WTC11 (cell line): ENCODE measurements at regions not wholly inside any gene's neighbourhood (a gene's known extent, or its start where the extent isn't known, plus 50 kb on each side); places are given as distances from the start of the nearest gene placed in this dataset.

Experiments used
- ATAC-seq: fragments of 200-7000 bp; cut with Tn5 transposase; 2 replicates; pipeline ENCODE4 v1.10.0; 2021; ENCODE audit warnings: mild to moderate bottlenecking, moderate library complexity
- CTCF ChIA-PET: fragments of 300-600 bp; sonication (Branson Sonifier 250); formaldehyde crosslinking; loops from one replicate; lab custom pipeline; 2021; ENCODE audit warnings: antibody characterized with exemption; lab: Charles Lee
- POLR2A ChIA-PET: fragments of 350-600 bp; sonication (Branson Sonifier 250); formaldehyde crosslinking; loops from one replicate; lab custom pipeline; 2021; ENCODE audit warnings: antibody characterized with exemption; lab: Charles Lee
- DNase-seq: peaks from one replicate; pipeline ENCODE4 v3.0.0; 2021; ENCODE audit warnings: low spot score
- H3K27ac Mint-ChIP-seq: 2 replicates; pipeline ENCODE4 v1.8.0; 2021; ENCODE audit warnings: mixed read lengths
- H3K27me3 Mint-ChIP-seq: 2 replicates; pipeline ENCODE4 v1.8.0; 2021; ENCODE audit warnings: low read depth, mild to moderate bottlenecking, moderate library complexity, mixed read lengths
- H3K36me3 Mint-ChIP-seq: 2 replicates; pipeline ENCODE4 v1.8.0; 2021; ENCODE audit warnings: mixed read lengths
- H3K4me1 Mint-ChIP-seq: 2 replicates; pipeline ENCODE4 v1.8.0; 2022; ENCODE audit warnings: mixed read lengths
- H3K4me3 Mint-ChIP-seq: 2 replicates; pipeline ENCODE4 v1.8.0; 2021; ENCODE audit warnings: mild to moderate bottlenecking, moderate library complexity, mixed read lengths
- H3K9me3 Mint-ChIP-seq: 2 replicates; pipeline ENCODE4 v1.8.0; 2021; ENCODE audit warnings: mixed read lengths
- CBFB ChIP-seq: sonication (generic); formaldehyde crosslinking; IDR thresholded peaks from 2 replicates; pipeline ENCODE4 v1.8.1; 2022; ENCODE audit warnings: mild to moderate bottlenecking, low read depth, missing genetic modification reagents
- EMX1 ChIP-seq: fragments of 250-450 bp; sonication (Bioruptor Pico); IDR thresholded peaks from 2 replicates; pipeline ENCODE4 v1.8.0; 2021; ENCODE audit warnings: mild to moderate bottlenecking
- ESRRA ChIP-seq: sonication (generic); formaldehyde crosslinking; IDR thresholded peaks from 2 replicates; pipeline ENCODE4 v1.8.1; 2022; ENCODE audit warnings: mild to moderate bottlenecking, missing genetic modification reagents, borderline replicate concordance
- ETV6 ChIP-seq: sonication (generic); formaldehyde crosslinking; IDR thresholded peaks from 2 replicates; pipeline ENCODE4 v1.8.1; 2022; ENCODE audit warnings: mild to moderate bottlenecking, missing genetic modification reagents
- FOXK1 ChIP-seq: sonication (generic); formaldehyde crosslinking; IDR thresholded peaks from 2 replicates; pipeline ENCODE4 v1.8.0; 2022; ENCODE audit warnings: mild to moderate bottlenecking, moderate library complexity, missing genetic modification reagents
- FOXP1 ChIP-seq: sonication (generic); formaldehyde crosslinking; IDR thresholded peaks from 2 replicates; pipeline ENCODE4 v1.8.0; 2022; ENCODE audit warnings: missing genetic modification reagents, mild to moderate bottlenecking, moderate library complexity, borderline replicate concordance
- GABPB1 ChIP-seq: sonication (generic); formaldehyde crosslinking; IDR thresholded peaks from 2 replicates; pipeline ENCODE4 v1.8.1; 2023; ENCODE audit warnings: mild to moderate bottlenecking, missing genetic modification reagents
- RORB ChIP-seq: fragments of 250-450 bp; sonication (Bioruptor Pico); IDR thresholded peaks from 2 replicates; pipeline ENCODE4 v1.9.0; 2021; ENCODE audit warnings: mild to moderate bottlenecking
- SP1 ChIP-seq: sonication (generic); formaldehyde crosslinking; conservative IDR thresholded peaks from 2 replicates; pipeline ENCODE4 v1.8.1; 2022; ENCODE audit warnings: missing genetic modification reagents
- TEAD4 ChIP-seq: sonication (generic); formaldehyde crosslinking; IDR thresholded peaks from 2 replicates; pipeline ENCODE4 v1.8.0; 2022; ENCODE audit warnings: mild to moderate bottlenecking, missing genetic modification reagents
- ZNF219 ChIP-seq: sonication (generic); formaldehyde crosslinking; IDR thresholded peaks from 2 replicates; pipeline ENCODE4 v1.8.0; 2023; ENCODE audit warnings: missing genetic modification reagents, mild to moderate bottlenecking, borderline replicate concordance
- ZNF263 ChIP-seq: sonication (generic); formaldehyde crosslinking; IDR thresholded peaks from 2 replicates; pipeline ENCODE4 v1.8.1; 2022; ENCODE audit warnings: low read depth, mild to moderate bottlenecking, moderate library complexity, missing genetic modification reagents
- ZNF317 ChIP-seq: sonication (generic); formaldehyde crosslinking; IDR thresholded peaks from 2 replicates; pipeline ENCODE4 v1.8.1; 2023; ENCODE audit warnings: low read depth, mild to moderate bottlenecking, moderate library complexity, missing genetic modification reagents, borderline replicate concordance
- TF ChIP-seq, protein P1 (sequence below): sonication (generic); formaldehyde crosslinking; IDR thresholded peaks from 2 replicates; pipeline ENCODE4 v1.8.1; 2022; ENCODE audit warnings: low read depth, mild to moderate bottlenecking, moderate library complexity, missing genetic modification reagents, borderline replicate concordance
- TF ChIP-seq, protein P2 (sequence below): sonication (generic); formaldehyde crosslinking; IDR thresholded peaks from 2 replicates; pipeline ENCODE4 v1.8.1; 2022; ENCODE audit warnings: missing genetic modification reagents, borderline replicate concordance
- TF ChIP-seq, protein P3 (sequence below): sonication (generic); formaldehyde crosslinking; IDR thresholded peaks from 2 replicates; pipeline ENCODE4 v1.8.1; 2023; ENCODE audit warnings: mild to moderate bottlenecking, missing genetic modification reagents, moderate library complexity
- TF ChIP-seq, protein P4 (sequence below): fragments of 250-450 bp; sonication (Bioruptor Pico); IDR thresholded peaks from 2 replicates; pipeline ENCODE4 v1.9.0; 2021; ENCODE audit warnings: moderate library complexity, mild to moderate bottlenecking, inconsistent platforms, borderline replicate concordance
- TF ChIP-seq, protein P5 (sequence below): sonication (generic); formaldehyde crosslinking; IDR thresholded peaks from 2 replicates; pipeline ENCODE4 v1.8.1; 2023; ENCODE audit warnings: mild to moderate bottlenecking, missing genetic modification reagents
- TF ChIP-seq, protein P6 (sequence below): fragments of 200-600 bp; IDR thresholded peaks from 2 replicates; pipeline ENCODE4 v1.8.0; 2022; ENCODE audit warnings: antibody characterized with exemption
- TF ChIP-seq, protein P7 (sequence below): sonication (generic); formaldehyde crosslinking; IDR thresholded peaks from 2 replicates; pipeline ENCODE4 v1.8.0; 2023; ENCODE audit warnings: missing genetic modification reagents

DNA sequence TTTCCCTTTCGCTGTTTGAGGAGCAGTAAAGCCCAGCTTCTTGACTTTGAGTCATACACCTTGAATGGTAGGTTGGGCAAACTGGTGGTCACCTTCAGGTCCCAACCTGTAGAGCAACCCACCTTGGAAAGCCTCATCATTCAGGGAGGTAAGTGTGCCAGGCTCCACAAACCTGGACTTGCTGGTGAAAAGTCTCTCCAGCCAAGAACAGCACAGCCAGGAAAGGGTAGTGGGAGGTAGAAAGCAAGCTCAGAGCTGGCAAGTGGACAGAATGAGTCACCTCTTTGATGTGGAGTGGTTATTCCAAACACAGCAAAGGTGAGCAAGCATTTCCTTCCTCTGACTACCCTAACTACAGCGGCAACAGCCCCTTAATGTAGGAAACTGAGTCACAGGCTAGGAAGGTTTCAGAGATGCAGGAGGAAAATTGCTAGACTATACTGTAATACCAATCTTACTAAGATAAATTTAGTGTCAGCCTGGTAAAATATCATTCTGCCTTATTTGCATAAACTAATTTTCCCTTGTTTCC, 117.5 kb upstream of the MTAP start:
- H3K36me3 Mint-ChIP-seq = no peaks in the 10 kb centered on the region
- ATAC-seq = no peak
- H3K4me3 Mint-ChIP-seq = no peak overlapping the region
- TF ChIP-seq ZNF317 (CRISPR knock-in tag) (no peak), SP1 (CRISPR knock-in tag) (no peak), ZNF263 (CRISPR knock-in tag) (no peak), CBFB (CRISPR knock-in tag) (no peak), ZNF219 (CRISPR knock-in tag) (no peak)
- TF ChIP-seq, protein P1, sequence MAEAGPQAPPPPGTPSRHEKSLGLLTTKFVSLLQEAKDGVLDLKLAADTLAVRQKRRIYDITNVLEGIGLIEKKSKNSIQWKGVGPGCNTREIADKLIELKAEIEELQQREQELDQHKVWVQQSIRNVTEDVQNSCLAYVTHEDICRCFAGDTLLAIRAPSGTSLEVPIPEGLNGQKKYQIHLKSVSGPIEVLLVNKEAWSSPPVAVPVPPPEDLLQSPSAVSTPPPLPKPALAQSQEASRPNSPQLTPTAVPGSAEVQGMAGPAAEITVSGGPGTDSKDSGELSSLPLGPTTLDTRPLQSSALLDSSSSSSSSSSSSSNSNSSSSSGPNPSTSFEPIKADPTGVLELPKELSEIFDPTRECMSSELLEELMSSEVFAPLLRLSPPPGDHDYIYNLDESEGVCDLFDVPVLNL (CRISPR knock-in tag) = no peak
- ChIA-PET CTCF (no interaction called here), POLR2A (no interaction called here)
- 0 out of 2 replicates have a peak, but pooled peaks cover 5% of the 10 kb centered on the region for H3K4me1 Mint-ChIP-seq
- H3K27ac Mint-ChIP-seq = no peak overlapping the region
- DNase-seq = no peak
- H3K27me3 Mint-ChIP-seq = no peaks in the 10 kb centered on the region
- no peaks in the 10 kb centered on the region for H3K9me3 Mint-ChIP-seq

DNA sequence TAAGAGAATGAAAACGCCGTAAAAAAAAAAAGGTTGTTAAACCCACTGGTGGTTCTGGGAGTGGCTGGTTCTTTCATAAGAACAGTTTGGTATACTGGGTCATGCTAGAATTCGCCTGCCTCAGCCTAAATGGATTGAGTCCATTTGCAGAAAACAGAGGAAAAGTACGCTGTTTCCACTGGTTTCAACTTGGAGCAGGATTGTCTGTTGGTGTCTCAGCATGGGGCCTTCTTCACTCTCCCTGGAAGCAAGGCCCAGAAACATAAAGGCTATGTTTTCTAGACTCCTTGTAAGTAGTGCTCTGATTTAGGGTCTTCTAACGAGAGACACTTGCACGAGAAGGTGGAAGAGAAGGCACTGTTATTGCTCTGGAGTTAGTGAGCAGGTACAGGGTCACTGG, 116.9 kb upstream of the MTAP start:
- no peaks in the 10 kb centered on the region for H3K27me3 Mint-ChIP-seq
- DNase-seq = no peak
- no peak for TF ChIP-seq FOXP1 (CRISPR knock-in tag)
- no peak for TF ChIP-seq EMX1 (CRISPR knock-in tag)
- TF ChIP-seq, protein P2, sequence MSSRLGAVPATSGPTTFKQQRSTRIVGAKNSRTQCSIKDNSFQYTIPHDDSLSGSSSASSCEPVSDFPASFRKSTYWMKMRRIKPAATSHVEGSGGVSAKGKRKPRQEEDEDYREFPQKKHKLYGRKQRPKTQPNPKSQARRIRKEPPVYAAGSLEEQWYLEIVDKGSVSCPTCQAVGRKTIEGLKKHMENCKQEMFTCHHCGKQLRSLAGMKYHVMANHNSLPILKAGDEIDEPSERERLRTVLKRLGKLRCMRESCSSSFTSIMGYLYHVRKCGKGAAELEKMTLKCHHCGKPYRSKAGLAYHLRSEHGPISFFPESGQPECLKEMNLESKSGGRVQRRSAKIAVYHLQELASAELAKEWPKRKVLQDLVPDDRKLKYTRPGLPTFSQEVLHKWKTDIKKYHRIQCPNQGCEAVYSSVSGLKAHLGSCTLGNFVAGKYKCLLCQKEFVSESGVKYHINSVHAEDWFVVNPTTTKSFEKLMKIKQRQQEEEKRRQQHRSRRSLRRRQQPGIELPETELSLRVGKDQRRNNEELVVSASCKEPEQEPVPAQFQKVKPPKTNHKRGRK (CRISPR knock-in tag) = no peak
- TF ChIP-seq RORB (CRISPR knock-in tag) = no peak
- TF ChIP-seq TEAD4 = no peak
- no peak for TF ChIP-seq FOXK1 (CRISPR knock-in tag)
- TF ChIP-seq, protein P3, sequence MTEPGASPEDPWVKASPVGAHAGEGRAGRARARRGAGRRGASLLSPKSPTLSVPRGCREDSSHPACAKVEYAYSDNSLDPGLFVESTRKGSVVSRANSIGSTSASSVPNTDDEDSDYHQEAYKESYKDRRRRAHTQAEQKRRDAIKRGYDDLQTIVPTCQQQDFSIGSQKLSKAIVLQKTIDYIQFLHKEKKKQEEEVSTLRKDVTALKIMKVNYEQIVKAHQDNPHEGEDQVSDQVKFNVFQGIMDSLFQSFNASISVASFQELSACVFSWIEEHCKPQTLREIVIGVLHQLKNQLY = no peak
- no peak for TF ChIP-seq ETV6
- TF ChIP-seq GABPB1 (CRISPR knock-in tag) = no peak
- TF ChIP-seq, protein P4, sequence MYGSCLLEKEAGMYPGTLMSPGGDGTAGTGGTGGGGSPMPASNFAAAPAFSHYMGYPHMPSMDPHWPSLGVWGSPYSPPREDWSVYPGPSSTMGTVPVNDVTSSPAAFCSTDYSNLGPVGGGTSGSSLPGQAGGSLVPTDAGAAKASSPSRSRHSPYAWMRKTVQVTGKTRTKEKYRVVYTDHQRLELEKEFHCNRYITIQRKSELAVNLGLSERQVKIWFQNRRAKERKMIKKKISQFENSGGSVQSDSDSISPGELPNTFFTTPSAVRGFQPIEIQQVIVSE = no peak
- TF ChIP-seq, protein P5, sequence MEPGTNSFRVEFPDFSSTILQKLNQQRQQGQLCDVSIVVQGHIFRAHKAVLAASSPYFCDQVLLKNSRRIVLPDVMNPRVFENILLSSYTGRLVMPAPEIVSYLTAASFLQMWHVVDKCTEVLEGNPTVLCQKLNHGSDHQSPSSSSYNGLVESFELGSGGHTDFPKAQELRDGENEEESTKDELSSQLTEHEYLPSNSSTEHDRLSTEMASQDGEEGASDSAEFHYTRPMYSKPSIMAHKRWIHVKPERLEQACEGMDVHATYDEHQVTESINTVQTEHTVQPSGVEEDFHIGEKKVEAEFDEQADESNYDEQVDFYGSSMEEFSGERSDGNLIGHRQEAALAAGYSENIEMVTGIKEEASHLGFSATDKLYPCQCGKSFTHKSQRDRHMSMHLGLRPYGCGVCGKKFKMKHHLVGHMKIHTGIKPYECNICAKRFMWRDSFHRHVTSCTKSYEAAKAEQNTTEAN (CRISPR knock-in tag) = no peak
- TF ChIP-seq, protein P6, sequence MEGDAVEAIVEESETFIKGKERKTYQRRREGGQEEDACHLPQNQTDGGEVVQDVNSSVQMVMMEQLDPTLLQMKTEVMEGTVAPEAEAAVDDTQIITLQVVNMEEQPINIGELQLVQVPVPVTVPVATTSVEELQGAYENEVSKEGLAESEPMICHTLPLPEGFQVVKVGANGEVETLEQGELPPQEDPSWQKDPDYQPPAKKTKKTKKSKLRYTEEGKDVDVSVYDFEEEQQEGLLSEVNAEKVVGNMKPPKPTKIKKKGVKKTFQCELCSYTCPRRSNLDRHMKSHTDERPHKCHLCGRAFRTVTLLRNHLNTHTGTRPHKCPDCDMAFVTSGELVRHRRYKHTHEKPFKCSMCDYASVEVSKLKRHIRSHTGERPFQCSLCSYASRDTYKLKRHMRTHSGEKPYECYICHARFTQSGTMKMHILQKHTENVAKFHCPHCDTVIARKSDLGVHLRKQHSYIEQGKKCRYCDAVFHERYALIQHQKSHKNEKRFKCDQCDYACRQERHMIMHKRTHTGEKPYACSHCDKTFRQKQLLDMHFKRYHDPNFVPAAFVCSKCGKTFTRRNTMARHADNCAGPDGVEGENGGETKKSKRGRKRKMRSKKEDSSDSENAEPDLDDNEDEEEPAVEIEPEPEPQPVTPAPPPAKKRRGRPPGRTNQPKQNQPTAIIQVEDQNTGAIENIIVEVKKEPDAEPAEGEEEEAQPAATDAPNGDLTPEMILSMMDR = no peak
- TF ChIP-seq, protein P7, sequence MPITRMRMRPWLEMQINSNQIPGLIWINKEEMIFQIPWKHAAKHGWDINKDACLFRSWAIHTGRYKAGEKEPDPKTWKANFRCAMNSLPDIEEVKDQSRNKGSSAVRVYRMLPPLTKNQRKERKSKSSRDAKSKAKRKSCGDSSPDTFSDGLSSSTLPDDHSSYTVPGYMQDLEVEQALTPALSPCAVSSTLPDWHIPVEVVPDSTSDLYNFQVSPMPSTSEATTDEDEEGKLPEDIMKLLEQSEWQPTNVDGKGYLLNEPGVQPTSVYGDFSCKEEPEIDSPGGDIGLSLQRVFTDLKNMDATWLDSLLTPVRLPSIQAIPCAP (CRISPR knock-in tag) = no peak
- TF ChIP-seq ESRRA (CRISPR knock-in tag) = no peak
- TF ChIP-seq, all 79 proteins: peak for 0
- ChIA-PET CTCF (no interaction called here), POLR2A (no interaction called here)
- no peak for ATAC-seq
- Mint-ChIP-seq H3K9me3 (no peaks in the 10 kb centered on the region), H3K4me3 (no peak overlapping the region), H3K36me3 (no peaks in the 10 kb centered on the region), H3K27ac (no peak overlapping the region), H3K4me1 (0 out of 2 replicates have a peak, but pooled peaks cover 5% of the 10 kb centered on the region)
